Sigmoid colon (tissue), 4 donors: ENCODE measurements at regions not wholly inside any gene's neighbourhood (a gene's known extent, or its start where the extent isn't known, plus 50 kb on each side); places are given as distances from the start of the nearest gene placed in this dataset.
"Not testable (repeated sequence)": the region's sequence is repeated elsewhere in the genome, so short reads cannot be mapped to it uniquely, and the experiment has no call there.

Experiments used
- CTCF ChIP-seq, 4 experiments: fragments of 450-650 bp in 3 of 4; fragments of 200-600 bp in 1 of 4; IDR thresholded peaks; one replicate each; pipeline ENCODE4 v1.5.1; 2016 to 2019; ENCODE audit warnings: antibody characterized with exemption in 4 of 4, mild to moderate bottlenecking in 3 of 4, moderate library complexity in 2 of 4
- EP300 ChIP-seq, 4 donors: sonication (generic); formaldehyde crosslinking; IDR thresholded peaks; one replicate each; pipeline ENCODE4 v1.6.1; 2017; ENCODE audit warnings: antibody characterized with exemption in 4 of 4
- POLR2A ChIP-seq, 2 donors: fragments of 450-650 bp; IDR thresholded peaks; one replicate each; pipeline ENCODE4 v1.6.1; 2016; ENCODE audit warnings: antibody characterized with exemption in 2 of 2, mild to moderate bottlenecking in 2 of 2, moderate library complexity in 2 of 2
- POLR2AphosphoS5 ChIP-seq, 4 donors: sonication (generic); formaldehyde crosslinking; IDR thresholded peaks; one replicate each; pipeline ENCODE4 v1.6.1; 2017; ENCODE audit warnings: antibody characterized with exemption in 4 of 4

- TF ChIP-seq CTCF, POLR2A, POLR2AphosphoS5, EP300 (IDR thresholded peaks at IDR 0.05): not testable (repeated sequence)
Measured at GRCh38 chr9:102469430-102469829, 525.7 kb upstream of the CYLC2 start.
